HG03460 (cell line): ENCODE measurements at regions not wholly inside any gene's neighbourhood (a gene's known extent, or its start where the extent isn't known, plus 50 kb on each side); places are given as distances from the start of the nearest gene placed in this dataset.

Experiments
- ATAC-seq: cut with Tn5 transposase; IDR thresholded peaks from one replicate; pipeline ENCODE4 v1.9.1; 2021; ENCODE audit not compliant: unreplicated experiment

- no peak for ATAC-seq
These were observed 383.9 kb upstream of the HS6ST1 start for GRCh38 chr2:128702616-128703015.

DNA sequence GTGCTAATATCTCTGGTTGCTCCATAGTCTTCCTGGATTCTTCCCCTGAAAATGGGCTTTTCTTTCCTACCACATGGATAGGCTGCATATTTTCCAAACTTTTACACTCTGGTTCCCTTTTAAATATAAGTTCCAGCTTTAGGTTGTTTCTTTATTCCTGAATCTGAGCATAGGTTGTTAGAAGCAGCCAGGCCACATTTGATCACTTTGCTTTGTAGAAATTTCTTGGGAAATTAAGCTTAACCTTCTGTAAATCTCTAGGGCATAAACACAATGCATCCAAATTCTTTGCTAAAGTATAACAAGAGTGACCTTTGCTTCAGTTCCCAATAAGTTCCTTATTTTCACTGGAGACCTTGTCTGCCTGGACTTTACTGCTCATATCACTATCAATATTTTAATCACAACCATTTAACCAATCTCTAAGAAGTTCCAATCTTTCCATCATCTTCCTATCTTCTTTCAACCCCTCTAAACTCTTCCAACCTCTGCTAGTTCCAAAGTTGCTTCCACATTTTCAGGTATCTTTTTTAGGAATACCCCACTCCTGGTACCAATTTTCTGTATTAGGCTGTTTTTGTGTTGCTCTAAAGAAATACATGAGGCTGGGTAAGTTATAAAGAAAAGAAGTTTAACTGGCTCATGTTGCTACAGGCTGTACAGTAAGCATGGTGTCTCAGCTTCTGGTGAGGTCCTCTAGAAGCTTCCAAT is 389.6 kb upstream of the HS6ST1 start:
- no peak for ATAC-seq

DNA sequence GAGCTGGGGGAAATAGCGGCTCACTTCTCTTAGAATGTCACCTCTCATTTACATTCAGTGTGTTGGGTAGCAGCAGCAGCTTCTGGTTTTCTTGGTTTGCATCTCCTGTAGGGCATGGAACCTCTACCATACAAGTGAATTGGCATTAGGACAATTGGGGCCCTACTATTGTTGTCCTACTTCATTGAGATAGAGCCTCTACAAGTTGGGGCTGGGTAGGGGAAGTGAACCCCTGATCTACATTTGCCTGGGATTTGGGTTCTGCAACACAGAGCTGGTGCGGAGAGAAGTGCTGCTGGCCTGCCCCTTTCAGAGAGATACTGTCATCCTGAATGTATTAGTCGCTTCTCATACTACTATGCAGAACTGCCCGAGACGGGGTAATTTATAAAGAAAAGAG is 391.6 kb upstream of the HS6ST1 start:
- ATAC-seq: no peak

GRCh38 chr2:128710729-128711128 is 392.1 kb upstream of the HS6ST1 start:
- ATAC-seq: no peak

- ATAC-seq: no peak
These were observed 395.6 kb upstream of the HS6ST1 start for GRCh38 chr2:128714285-128714684.

DNA sequence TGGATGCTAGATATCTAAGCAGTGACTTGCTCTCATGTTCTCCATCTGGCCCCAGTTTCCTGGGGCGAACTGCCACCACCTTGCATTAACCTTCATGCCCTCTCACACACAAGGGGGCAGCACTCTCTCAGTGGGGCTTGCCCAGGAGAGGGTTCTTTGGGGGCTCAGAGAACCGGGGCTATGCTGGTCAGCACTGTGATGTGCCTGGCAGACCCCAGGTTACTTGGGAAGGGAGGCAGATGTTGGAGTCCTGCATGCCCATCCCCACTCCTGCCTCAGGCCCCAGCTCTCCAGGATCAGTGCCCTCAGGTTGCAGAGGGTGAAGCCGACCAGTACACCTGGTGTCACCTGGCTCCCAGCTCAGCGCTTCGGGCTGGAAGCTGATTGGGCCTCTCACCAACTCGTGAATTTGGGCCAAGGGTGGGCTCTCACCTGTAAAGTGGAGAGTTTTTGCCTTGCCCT is 396.2 kb upstream of the HS6ST1 start:
- no peak for ATAC-seq

DNA sequence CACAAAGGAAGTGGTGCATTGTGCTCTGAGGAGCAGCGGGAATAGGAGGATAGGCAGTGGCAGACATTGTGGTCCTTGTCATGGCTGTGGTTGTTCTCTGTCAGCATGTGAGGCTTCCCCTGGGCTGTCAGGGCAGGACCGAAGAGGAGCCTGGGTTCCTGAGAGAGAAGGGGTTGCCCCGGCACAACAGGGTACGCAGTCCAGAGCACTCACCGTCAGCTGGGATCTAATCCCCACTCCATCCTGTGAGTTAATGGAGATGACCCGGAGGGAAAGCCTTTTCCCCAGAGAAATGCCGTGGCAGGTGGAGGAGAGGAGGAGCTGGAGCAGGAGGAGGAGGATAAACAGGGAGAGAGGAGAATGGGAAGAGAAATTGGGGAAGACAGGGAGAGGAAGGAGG is 396.7 kb upstream of the HS6ST1 start:
- ATAC-seq: no peak

DNA sequence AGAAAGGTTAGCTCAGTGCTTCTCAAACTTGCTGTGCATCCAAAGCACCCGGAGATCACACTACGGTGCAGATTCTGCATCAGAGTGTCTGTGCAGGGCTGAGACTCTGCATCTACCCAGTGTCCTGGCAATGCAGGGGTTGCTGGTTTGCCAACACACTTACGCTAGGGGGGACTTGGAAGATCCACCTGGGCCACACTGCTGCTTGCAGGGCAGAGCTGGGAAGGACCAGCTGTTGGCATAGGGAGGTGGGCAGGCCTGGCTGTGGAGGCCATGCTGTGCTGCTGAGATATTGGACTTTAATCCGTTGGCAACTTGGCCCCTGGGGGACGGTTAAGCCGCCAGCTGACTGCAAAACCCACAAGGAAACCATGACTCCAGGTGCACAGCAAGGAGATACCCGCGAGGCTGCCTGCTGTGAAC is 397.6 kb upstream of the HS6ST1 start:
- ATAC-seq: no peak

DNA sequence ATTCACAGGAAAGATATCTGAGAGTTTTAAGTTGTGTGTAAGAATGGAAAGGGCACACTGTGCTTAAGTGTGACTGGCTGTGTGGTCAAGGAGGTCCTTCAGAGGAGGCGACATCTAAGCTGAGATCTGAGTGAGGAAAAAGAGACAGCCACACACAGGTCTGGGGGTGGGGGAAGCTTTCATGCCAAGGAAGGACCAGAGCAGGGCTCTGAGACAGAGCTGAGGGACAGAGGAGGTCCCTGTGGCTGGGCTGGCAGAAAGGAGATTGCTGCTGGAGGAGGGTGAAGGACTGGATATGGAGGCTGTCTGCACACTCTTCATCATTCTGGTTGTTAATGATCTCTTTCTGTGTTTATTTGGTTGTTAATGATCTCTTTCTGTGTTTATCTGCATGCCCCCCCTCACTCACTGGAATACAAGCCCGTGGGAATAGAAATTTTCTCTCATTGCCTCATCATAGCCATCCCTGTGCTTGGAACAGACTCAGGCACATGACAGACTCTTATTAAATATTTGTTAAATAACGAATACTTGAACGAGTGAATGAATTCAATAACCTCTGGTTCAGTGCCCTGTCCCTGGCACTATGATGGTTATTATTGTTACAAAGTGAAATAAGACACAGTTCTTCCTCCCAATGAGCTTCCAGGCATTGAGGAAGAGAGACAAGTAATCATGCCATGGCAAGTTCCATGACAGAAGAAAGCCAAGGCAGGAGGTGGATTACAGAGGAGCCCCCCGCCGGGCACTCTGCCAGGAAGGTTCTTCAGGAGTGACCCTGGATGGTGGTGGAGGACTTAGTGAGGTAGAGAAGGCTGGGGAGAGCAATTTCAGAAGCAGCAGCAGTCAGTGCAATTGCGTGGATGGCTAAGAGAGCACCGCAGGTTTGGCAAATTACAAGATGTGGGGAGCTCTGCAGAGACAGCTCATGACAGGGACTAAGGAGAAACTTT is 399.4 kb upstream of the HS6ST1 start:
- no peak for ATAC-seq

DNA sequence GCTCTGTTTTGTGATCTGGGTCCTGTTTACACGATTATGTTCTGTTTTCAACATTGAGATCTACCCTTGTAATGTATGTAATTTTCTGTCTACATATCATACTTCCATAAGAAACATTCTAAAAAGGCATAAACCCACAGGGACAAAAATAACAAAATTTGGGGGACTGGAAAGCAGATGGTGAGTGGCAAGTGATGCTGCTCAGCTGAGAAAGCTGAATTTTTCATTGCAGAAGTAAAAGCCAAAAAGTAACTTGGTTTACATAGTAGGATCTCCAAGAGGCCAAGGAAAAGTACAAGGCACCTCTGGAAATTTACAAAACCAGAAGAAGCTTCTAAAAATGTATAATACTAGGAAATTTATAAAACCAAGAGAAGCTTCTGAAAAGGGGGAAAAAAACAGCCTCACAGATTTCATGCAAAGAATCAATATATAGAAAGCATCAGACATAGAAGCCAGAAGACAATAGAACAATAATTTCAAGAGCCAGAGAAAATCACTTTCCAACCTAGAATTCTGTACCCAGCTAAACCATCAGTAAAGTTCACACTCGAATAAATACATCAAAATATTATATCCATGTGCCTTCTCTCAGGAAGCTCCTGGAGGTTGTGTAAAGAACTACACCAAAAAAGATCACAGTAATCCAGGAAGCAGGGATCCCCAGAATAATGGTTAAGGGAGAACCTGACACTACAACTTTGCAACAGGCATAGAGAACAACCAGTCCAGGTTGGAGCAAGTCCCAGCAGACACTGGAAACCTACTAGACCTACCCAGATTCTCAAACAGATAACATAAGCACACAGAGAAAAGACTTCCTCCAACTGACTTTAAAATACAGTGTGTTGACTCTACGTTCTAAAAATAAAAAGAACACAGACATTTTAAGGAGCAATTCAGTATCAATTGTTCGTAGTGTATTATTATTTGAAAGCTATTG is 401.7 kb upstream of the HS6ST1 start:
- ATAC-seq: no peak

DNA sequence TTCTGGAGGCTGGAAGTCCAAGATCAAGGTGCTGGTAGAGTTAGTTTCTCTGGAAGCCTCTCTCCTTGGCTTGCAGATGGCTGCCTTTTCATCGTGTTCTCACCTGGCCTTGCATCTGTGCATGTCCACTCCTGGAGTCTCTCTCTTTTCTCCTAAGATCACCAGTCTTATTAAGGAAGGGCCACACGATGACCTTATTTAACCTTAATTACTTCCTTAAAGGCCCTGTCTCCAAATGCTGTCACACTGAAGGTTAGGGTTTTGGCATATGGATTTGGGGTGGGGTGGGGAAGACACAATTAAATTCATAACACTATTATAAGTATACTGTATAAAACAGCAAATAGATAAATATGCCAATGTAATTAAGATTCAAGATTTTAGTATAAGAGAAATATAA is 402.4 kb upstream of the HS6ST1 start:
- no peak for ATAC-seq

GRCh38 chr2:128722489-128722888 is 403.8 kb upstream of the HS6ST1 start:
- no peak for ATAC-seq

DNA sequence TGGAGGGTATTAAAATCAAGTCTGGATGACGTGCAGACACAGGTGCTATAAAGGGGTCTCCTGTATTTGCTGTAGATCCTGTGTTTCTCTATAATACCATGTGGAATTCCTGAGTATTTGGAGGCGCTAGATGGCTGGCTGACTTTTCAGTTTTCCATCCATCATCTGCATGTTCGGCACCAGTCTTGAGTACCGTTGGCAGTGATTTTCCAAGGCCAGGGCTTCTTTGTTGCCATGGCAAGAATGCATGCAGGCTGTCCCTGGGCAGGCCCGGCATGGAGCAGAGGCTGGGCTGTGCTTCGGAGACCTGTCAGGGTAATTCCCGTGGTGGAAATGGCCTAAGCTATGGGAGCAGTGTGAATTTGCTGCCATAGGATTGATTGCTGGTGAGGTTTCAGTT is 405.9 kb upstream of the HS6ST1 start:
- no peak for ATAC-seq

DNA sequence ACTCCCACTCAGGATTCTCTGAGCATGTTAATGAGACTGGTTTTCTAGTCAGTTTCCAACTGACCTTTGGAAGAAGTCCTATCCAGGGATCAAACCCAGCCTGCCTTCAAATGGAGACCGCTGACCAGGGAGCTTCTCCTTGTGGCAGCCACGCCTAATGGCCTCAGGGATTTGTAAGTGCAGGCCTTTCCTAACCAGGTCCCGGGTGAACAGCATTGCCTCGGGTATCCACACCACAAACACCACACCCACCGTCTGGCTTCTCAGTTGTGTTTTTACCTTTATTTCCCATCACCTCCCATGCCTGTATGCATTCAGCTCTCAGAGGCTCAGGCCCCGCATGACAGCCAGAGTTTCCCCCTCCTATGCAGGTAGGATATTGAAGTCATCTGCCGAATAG is 406.3 kb upstream of the HS6ST1 start:
- ATAC-seq: no peak

DNA sequence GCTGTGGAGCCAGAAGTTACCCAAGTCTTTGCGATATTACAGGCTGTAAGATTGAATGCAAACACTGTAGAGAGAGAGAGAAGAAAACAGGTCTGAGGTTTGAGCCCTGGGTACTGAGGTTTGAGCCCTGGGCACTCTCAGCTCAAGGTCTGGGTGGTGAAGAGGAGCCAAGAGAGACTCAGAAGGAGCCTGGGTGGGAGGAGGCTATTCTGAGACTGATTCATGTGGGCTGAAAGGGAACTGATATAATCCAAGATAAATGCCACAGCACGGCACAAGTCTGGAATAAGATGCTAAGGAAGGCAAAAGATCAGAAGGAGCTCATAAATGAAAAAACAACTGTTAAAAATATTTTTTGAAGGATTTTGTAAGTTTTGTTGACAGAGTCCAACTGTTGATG is 407.6 kb upstream of the HS6ST1 start:
- no peak for ATAC-seq

GRCh38 chr2:128726911-128727310 is 408.2 kb upstream of the HS6ST1 start:
- ATAC-seq: peak; percentile 43

DNA sequence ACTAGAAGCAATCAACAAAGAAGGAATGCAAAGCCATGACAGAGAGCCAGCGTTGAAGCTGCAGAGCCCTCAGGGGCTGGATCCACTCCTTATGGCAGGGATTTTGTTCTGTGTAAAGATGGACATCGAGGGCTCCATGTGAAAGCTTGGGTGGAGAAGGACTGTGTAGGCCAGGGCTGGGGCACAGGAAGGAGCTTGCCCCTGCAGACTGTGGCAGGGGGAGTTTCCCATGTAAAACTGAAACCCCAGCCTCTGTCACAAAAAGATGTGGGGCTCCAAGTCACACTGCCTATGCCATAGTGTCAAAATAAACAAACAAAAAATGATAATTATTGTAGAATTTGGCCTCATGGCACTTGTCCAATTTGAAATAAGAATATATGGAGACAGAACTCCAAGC is 408.7 kb upstream of the HS6ST1 start:
- peak; percentile 79 for ATAC-seq

- peak; percentile 39 for ATAC-seq
These were observed 409.2 kb upstream of the HS6ST1 start for GRCh38 chr2:128727914-128728313.

GRCh38 chr2:128729051-128729450 is 410.4 kb upstream of the HS6ST1 start:
- ATAC-seq: no peak

DNA sequence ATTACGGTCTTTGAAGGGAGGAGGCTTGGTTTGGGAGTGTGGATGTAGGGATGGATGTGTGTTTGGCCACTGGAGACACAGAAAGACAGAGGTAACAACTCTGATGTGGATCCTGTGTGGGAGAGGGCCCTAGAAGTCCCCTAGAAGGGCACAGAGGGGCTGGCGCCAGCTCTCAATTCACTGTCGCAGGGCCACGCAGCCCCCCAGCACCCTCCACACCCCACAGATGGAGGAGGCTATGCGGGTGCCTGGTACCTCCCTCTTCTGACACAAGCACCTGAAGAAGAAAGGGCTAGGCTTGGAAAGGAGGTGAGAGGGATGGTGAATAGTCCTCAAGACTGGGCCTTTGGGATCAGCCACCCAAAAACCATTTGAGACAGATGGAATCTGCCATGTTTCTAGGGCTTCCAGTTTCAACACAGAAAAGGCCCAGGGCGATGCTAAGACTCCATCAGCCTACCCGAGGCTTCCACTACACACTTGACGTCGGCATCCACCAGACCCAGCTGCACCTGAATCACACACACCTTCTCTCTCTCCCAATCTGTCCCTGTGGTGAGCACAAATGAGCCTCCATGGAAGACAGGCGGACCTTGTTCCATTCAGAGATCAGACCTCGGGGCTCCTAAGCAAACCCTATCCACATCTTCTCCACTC is 413.5 kb upstream of the HS6ST1 start:
- ATAC-seq: no peak
